ENCODE measurements at regions not wholly inside any gene's neighbourhood (a gene's known extent, or its start where the extent isn't known, plus 50 kb on each side); places are given as distances from the start of the nearest gene placed in this dataset.

DNA sequence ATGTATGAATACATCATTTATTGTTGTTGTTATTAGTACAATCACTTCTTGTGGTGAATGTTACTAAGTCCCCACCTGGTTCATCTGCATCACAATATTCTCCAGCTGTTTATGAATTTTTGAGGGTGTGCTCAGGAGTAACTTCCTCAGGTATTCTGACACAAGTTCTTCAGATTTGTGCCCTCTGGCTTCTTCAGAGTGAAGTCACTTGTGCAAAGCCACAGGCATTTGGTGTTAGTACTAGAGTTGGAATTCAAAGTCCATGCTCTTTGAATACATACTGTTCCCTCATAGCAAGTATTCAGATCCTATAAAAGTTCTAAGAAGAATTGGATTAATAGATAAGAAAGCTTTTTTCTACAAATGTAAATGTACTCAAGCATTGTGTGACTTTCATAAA is 150.3 kb upstream of the AVPR1A start:
- H2BK120ac ChIP-seq (ENCODE audit: low read depth, low read length): no peak overlapping the region
- H4K91ac ChIP-seq (ENCODE audit: insufficient read depth, low read depth, low read length): no peak overlapping the region
- H2BK15ac ChIP-seq (ENCODE audit: low read depth, low read length): no peak overlapping the region
- H3K14ac ChIP-seq (replicated peaks; ENCODE audit: low read depth, low read length): no peak overlapping the region
- no peak overlapping the region for H3K18ac ChIP-seq (ENCODE audit: low read depth, low read length)
- no peak for ATAC-seq (ENCODE audit: low read depth)
- H3K4me3 ChIP-seq (ENCODE audit: insufficient read depth, low read depth, low read length): no peak overlapping the region
- no peaks in the 10 kb centered on the region for H3K4me1 ChIP-seq (ENCODE audit: control insufficient read depth, insufficient read depth, low read length)
- in situ Hi-C loops (cut with MboI; ENCODE audit: low sequenced_read_pairs) (no loop called here), intact Hi-C loops (cut with micrococcal nuclease) (no loop called here), dilution Hi-C loops (cut with HindIII; ENCODE audit: low sequenced_read_pairs, unreplicated experiment) (no loop called here)
- no peak overlapping the region for H3K56ac ChIP-seq (ENCODE audit: extremely low read depth, insufficient read depth, low read length)
- H4K20me1 ChIP-seq (ENCODE audit: insufficient read depth, low read length): no peaks in the 10 kb centered on the region
- BruUV-seq (replicated peaks): no TSS peak
- CTCF ChIA-PET: no interaction called here
- no peak for DNase-seq
- H3K4me2 ChIP-seq (ENCODE audit: low read depth, low read length): no peak overlapping the region
- H3K23ac ChIP-seq (ENCODE audit: low read depth, low read length): no peak overlapping the region
- H2AK9ac ChIP-seq (replicated peaks; ENCODE audit: low read depth, low read length, poor library complexity): no peak overlapping the region
- H4K8ac ChIP-seq (ENCODE audit: low read depth in 2 of 2, low read length in 2 of 2): no peak overlapping the region
- H3K27me3 ChIP-seq (ENCODE audit: control insufficient read depth, insufficient read depth, low read length): no peaks in the 10 kb centered on the region
- POLR2A ChIA-PET (ENCODE audit: unreplicated experiment): no interaction called here
- no peak overlapping the region for H2BK20ac ChIP-seq (ENCODE audit: low read depth, low read length)
- H2AFZ ChIP-seq (replicated peaks; ENCODE audit: low read length, poor library complexity): no peak overlapping the region
- H3K4ac ChIP-seq (ENCODE audit: low read depth, low read length): no peak overlapping the region
- no peaks in the 10 kb centered on the region for H3K36me3 ChIP-seq (ENCODE audit: control insufficient read depth, insufficient read depth, low read length)
- no peaks in the 10 kb centered on the region for H3K9me1 ChIP-seq (ENCODE audit: insufficient read depth, low read length)
- TF ChIP-seq CEBPB (IDR thresholded peaks at IDR 0.05; ENCODE audit: low read depth, low read length): no peak
- no peak for TF ChIP-seq BHLHE40 (IDR thresholded peaks at IDR 0.05; ENCODE audit: low read depth, low read length)
- TF ChIP-seq SMC3 (IDR thresholded peaks at IDR 0.05; ENCODE audit: low read depth, low read length): no peak
- TF ChIP-seq, protein P1, sequence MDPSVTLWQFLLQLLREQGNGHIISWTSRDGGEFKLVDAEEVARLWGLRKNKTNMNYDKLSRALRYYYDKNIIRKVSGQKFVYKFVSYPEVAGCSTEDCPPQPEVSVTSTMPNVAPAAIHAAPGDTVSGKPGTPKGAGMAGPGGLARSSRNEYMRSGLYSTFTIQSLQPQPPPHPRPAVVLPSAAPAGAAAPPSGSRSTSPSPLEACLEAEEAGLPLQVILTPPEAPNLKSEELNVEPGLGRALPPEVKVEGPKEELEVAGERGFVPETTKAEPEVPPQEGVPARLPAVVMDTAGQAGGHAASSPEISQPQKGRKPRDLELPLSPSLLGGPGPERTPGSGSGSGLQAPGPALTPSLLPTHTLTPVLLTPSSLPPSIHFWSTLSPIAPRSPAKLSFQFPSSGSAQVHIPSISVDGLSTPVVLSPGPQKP (IDR thresholded peaks at IDR 0.05; ENCODE audit: borderline replicate concordance, low read depth, low read length): no peak
- TF ChIP-seq NFE2L2 (IDR thresholded peaks at IDR 0.05; ENCODE audit: low read depth, low read length): no peak
- TF ChIP-seq POLR2A (IDR thresholded peaks at IDR 0.05; ENCODE audit: low read depth, low read length): no peak
- no peak for TF ChIP-seq MAZ (IDR thresholded peaks at IDR 0.05; ENCODE audit: borderline replicate concordance, low read depth, low read length)
- TF ChIP-seq, protein P2, sequence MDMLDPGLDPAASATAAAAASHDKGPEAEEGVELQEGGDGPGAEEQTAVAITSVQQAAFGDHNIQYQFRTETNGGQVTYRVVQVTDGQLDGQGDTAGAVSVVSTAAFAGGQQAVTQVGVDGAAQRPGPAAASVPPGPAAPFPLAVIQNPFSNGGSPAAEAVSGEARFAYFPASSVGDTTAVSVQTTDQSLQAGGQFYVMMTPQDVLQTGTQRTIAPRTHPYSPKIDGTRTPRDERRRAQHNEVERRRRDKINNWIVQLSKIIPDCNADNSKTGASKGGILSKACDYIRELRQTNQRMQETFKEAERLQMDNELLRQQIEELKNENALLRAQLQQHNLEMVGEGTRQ (IDR thresholded peaks at IDR 0.05; ENCODE audit: low read depth, low read length): no peak
- TF ChIP-seq CHD1 (IDR thresholded peaks at IDR 0.05; ENCODE audit: low read depth, low read length): no peak
- no peaks in the 10 kb centered on the region for H3K9me3 ChIP-seq (ENCODE audit: control insufficient read depth, insufficient read depth, low read length)
- no peak overlapping the region for H4K5ac ChIP-seq (ENCODE audit: low read depth, low read length)
- no peak overlapping the region for H3K27ac ChIP-seq (ENCODE audit: insufficient read depth, low read length)
- no peaks in the 10 kb centered on the region for H3K79me1 ChIP-seq (ENCODE audit: low read depth in 1 of 2, low read length in 2 of 2)
- no peak overlapping the region for H2AK5ac ChIP-seq (ENCODE audit: low read depth, low read length)
- no peak overlapping the region for H2BK5ac ChIP-seq (ENCODE audit: low read depth, low read length, poor library complexity, severe bottlenecking)
- H3K9ac ChIP-seq (ENCODE audit: low read depth, low read length): no peak overlapping the region
